ENCODE measurements at regions not wholly inside any gene's neighbourhood (a gene's known extent, or its start where the extent isn't known, plus 50 kb on each side); places are given as distances from the start of the nearest gene placed in this dataset.
A peak's percentile ranks its signal among the peaks of the same experiment; 100 is the strongest.

DNA sequence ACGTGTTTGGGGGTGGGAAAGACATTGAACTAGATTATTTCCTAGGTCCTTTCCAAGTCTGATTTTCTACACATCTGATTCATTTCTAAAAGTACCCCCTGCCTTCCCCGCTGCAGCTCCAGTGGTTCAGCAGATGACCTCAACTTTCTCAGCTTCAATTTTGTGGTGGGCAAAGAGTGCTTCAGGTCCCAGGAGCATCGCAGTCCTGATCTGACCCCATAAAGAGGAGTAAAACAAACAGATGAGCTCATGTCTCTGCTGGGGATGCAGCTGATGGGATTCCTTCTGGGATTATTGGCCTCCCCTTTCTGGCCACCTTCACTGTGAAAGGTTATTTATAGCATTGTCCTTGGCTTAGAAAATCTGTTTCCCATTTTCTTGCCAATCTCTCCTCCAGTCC, 337.0 kb upstream of the PLXNA2 start:
- Mint-ChIP-seq H3K36me3 (ENCODE audit: low read depth) (no peaks in the 10 kb centered on the region), H3K4me1 (no peaks in the 10 kb centered on the region), H3K27ac (no peak overlapping the region), H3K4me3 (no peak overlapping the region), H3K27me3 (no peaks in the 10 kb centered on the region), H3K9me3 (no peaks in the 10 kb centered on the region)
- intact Hi-C loops (cut with micrococcal nuclease) = no loop called here
- no peak for DNase-seq

DNA sequence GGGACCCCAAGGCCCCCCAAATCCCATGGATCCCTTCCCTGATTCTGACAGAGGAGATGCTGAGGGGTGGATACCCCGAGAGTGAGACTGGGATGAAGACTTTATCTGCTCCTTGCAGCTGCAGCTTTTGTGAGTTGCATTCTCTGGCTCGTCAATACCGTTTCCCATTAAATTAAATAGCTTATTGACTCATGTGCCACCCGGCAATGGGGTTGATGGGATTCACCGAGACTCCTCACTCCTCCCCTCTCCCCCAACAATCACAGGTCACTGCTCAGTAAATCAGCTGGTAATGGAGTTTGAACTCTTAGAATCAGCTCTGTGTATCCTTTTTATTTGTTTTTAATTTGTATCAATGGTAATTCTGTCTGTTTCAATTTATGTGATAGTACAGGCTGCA, 337.5 kb upstream of the PLXNA2 start:
- no peak overlapping the region for H3K27ac Mint-ChIP-seq
- intact Hi-C loops (cut with micrococcal nuclease) = no loop called here
- H3K36me3 Mint-ChIP-seq (ENCODE audit: low read depth) = no peaks in the 10 kb centered on the region
- H3K4me3 Mint-ChIP-seq = no peak overlapping the region
- H3K27me3 Mint-ChIP-seq = no peaks in the 10 kb centered on the region
- no peak for DNase-seq
- no peaks in the 10 kb centered on the region for H3K9me3 Mint-ChIP-seq
- H3K4me1 Mint-ChIP-seq = no peaks in the 10 kb centered on the region

DNA sequence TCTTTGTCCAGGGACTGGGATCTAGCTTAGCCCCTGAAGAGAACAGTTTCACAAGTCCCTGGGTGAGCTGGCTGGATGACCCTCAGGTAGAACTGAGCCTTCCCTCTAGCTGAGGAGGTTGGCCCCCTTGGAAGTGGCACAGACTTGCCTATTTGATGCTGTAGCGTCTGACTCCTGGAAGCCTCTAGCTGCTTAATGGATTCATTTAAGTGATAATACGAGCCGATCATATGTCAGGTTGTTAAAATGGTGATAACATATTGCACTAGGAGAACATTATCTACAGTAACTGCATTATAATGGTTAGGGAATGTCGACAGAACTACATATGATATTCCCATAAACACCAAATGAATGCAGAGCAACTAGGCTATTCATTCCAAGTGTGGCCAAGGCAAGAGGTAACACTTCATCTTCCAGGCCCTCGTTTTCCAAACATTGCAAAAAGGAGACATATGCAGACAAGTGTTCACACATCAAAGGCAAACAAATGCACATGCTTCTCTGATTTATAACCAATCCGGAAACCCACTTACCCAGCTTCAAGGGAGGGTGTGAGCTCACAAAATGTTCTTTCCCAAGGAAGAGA, 340.1 kb upstream of the PLXNA2 start:
- H3K27ac Mint-ChIP-seq = no peak overlapping the region
- no peak overlapping the region for H3K4me3 Mint-ChIP-seq
- no peaks in the 10 kb centered on the region for H3K9me3 Mint-ChIP-seq
- H3K27me3 Mint-ChIP-seq = no peaks in the 10 kb centered on the region
- H3K36me3 Mint-ChIP-seq (ENCODE audit: low read depth) = no peaks in the 10 kb centered on the region
- no peak for DNase-seq
- no peaks in the 10 kb centered on the region for H3K4me1 Mint-ChIP-seq
- intact Hi-C loops (cut with micrococcal nuclease) = no loop called here

DNA sequence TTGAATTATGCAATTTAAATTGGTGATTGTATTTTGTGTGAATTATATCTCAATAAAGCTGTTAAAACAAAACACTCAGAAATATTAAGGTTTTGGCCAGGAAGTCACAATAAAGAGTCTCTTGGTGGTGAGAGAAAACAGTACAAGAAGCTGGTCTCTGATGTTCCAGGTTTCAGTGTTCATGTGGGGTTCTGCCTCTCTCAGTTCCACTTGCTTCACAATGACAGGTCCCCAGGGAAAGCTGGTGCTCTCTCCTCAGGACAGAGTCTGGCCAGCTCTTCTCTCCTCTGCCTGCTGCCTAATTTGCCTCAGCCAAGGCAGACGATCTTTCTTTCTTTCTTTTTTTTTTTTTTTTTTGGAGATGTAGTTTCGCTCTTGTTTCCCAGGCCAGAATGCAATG, 342.9 kb upstream of the PLXNA2 start:
- Mint-ChIP-seq H3K27me3 (no peaks in the 10 kb centered on the region), H3K36me3 (ENCODE audit: low read depth) (no peaks in the 10 kb centered on the region), H3K9me3 (no peaks in the 10 kb centered on the region), H3K27ac (no peak overlapping the region), H3K4me1 (no peaks in the 10 kb centered on the region), H3K4me3 (no peak overlapping the region)
- intact Hi-C loops (cut with micrococcal nuclease) = no loop called here
- DNase-seq = no peak

DNA sequence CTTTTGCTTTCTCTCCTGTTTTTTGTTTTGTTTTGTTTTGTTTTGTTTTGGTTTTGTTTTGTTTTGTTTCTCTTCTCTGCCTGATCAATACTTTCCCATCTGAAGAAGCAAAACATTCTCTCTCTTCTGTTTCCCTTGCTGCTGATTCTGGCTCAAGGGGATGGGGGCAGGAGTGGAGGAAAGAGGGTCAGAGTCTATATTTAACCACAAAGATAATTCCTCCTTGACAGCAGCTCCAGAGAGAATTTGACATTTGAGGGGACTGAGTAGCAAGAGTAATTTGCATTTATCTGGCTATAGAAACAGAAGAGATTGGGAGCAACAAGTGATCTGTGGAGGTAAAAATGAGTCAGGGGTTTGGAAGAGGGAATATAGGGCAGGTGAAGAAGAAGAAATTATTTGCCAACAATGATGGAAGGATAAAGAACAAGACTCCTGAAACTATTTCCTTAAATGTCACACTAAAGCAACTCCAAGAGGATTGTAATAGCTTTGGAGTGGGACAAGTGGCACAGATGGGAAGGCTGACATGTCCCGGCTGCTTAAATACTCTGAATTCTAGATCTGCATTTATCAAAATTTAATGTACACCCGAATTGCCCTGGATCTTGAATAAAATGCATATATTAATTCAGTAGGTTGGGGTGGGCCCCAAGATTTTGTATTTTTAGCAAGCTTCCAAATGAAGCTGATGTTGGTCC, 349.3 kb upstream of the PLXNA2 start:
- H3K27me3 Mint-ChIP-seq = peaks cover 7% of the 10 kb centered on the region
- H3K4me3 Mint-ChIP-seq = no peak overlapping the region
- no peaks in the 10 kb centered on the region for H3K4me1 Mint-ChIP-seq
- no peak for DNase-seq
- intact Hi-C loops (cut with micrococcal nuclease) = no loop called here
- no peaks in the 10 kb centered on the region for H3K9me3 Mint-ChIP-seq
- no peaks in the 10 kb centered on the region for H3K36me3 Mint-ChIP-seq (ENCODE audit: low read depth)
- no peak overlapping the region for H3K27ac Mint-ChIP-seq

DNA sequence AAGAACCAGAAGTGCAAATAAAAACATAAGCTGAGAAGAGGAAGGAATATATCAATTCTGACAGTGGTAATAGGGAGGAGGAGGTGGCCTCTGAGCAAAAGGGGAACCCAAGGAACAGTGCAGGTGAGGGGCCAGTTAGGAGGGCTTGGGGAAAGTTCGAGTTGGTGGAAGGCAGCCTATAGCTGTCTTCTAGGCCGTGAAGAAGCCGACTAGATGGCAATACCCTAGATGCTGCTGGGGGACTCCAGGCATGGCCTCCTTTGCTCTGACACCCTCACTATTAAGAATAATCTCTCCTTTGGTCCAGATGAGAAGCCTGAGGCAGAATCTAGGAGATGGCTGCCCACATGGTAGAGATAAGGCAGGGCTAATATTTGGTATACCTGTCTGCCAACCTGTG, 351.1 kb upstream of the PLXNA2 start:
- peaks cover 7% of the 10 kb centered on the region for H3K27me3 Mint-ChIP-seq
- no peaks in the 10 kb centered on the region for H3K9me3 Mint-ChIP-seq
- no peak overlapping the region for H3K4me3 Mint-ChIP-seq
- intact Hi-C loops (cut with micrococcal nuclease) = no loop called here
- no peaks in the 10 kb centered on the region for H3K36me3 Mint-ChIP-seq (ENCODE audit: low read depth)
- DNase-seq = no peak
- H3K27ac Mint-ChIP-seq = no peak overlapping the region
- no peaks in the 10 kb centered on the region for H3K4me1 Mint-ChIP-seq

DNA sequence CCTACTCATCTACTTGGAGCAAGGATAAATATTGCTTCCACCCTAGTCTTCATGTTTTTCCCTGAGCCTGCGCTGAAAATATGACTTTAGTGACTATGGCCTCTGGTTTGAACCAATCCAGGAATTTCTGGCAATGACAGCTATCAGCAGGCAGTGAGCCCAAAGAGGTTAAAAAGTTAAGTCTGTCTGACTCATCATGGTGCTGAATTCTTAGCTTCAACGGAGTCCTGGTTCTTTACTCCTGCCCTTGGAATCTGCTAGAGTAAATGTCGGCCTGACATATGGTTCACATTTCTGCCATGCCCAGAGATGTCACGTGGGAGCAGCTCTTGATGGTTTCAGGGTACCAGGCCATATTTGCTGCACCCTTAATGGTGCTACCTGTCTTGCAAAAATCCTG, 351.6 kb upstream of the PLXNA2 start:
- Mint-ChIP-seq H3K4me3 (no peak overlapping the region), H3K27me3 (peaks cover 7% of the 10 kb centered on the region), H3K4me1 (no peaks in the 10 kb centered on the region), H3K36me3 (ENCODE audit: low read depth) (no peaks in the 10 kb centered on the region), H3K27ac (no peak overlapping the region), H3K9me3 (no peaks in the 10 kb centered on the region)
- DNase-seq = no peak
- intact Hi-C loops (cut with micrococcal nuclease) = no loop called here

DNA sequence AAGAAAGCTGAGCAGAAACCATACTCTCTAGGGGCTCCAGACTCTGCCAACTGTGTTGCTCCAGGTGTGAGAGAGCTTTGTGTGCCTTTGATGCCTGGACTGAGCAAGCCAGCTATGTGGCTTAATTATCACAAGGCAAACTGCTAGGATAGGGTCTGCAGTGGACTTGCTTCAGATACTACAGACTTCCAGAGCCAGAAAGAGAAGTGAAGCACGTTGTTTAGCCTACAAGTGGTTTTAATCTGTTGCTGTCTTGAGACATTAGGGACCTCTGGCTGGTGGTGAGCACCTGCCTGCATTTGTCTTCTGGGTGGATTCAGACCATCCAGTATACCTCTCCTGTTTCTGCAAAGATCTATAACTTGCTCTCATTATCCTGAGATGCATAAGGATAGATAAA, 353.4 kb upstream of the PLXNA2 start:
- no peaks in the 10 kb centered on the region for H3K36me3 Mint-ChIP-seq (ENCODE audit: low read depth)
- DNase-seq = no peak
- intact Hi-C loops (cut with micrococcal nuclease) = no loop called here
- no peaks in the 10 kb centered on the region for H3K9me3 Mint-ChIP-seq
- H3K4me3 Mint-ChIP-seq = no peak overlapping the region
- no peaks in the 10 kb centered on the region for H3K4me1 Mint-ChIP-seq
- peaks cover 7% of the 10 kb centered on the region for H3K27me3 Mint-ChIP-seq
- H3K27ac Mint-ChIP-seq = no peak overlapping the region

DNA sequence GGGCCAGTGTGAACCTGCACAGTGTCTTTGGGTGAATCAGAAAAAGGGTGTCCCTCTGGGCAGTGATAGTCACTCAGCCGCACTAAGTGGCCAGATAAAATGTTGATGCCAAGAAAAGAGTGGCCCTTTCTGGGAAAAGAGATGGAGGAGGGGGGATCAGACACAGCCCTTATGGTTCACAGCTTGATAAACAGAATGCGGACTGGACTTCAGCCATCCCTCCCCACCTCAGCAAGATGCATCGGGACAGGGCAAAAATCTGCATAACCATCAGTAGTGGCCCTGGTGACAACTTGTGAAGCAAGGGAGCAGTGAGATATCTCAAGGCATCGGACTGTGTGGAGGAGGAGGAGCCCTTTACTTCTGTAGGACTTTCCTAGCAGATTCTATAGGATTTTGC, 353.8 kb upstream of the PLXNA2 start:
- H3K9me3 Mint-ChIP-seq = no peaks in the 10 kb centered on the region
- no peak overlapping the region for H3K4me3 Mint-ChIP-seq
- DNase-seq = no peak
- H3K36me3 Mint-ChIP-seq (ENCODE audit: low read depth) = no peaks in the 10 kb centered on the region
- no peak overlapping the region for H3K27ac Mint-ChIP-seq
- no peaks in the 10 kb centered on the region for H3K4me1 Mint-ChIP-seq
- peaks cover 5% of the 10 kb centered on the region for H3K27me3 Mint-ChIP-seq
- intact Hi-C loops (cut with micrococcal nuclease) = no loop called here

DNA sequence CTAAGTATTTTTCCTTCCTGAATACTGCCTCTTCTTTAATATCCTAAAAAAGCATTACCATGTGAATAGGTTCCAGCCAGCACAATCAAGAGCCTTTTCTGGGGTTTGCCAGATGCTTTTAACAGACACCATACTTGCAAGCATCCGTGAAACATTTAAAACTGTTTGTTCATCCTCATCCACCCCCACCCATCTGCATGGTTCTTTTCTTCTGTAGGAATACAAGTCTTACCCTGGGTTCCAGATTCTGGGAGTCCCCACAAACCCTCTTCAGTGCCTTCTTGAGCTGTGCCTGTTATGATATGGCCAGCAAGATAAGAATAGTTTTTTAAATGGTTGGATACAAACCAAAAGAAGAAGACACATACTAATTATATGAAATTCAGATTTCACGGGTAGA, 354.9 kb upstream of the PLXNA2 start:
- Mint-ChIP-seq H3K9me3 (no peaks in the 10 kb centered on the region), H3K27me3 (peaks cover under 1% of the 10 kb centered on the region), H3K4me1 (peaks cover 2% of the 10 kb centered on the region), H3K36me3 (ENCODE audit: low read depth) (no peaks in the 10 kb centered on the region), H3K4me3 (no peak overlapping the region), H3K27ac (no peak overlapping the region)
- DNase-seq = no peak
- intact Hi-C loops (cut with micrococcal nuclease) = no loop called here

DNA sequence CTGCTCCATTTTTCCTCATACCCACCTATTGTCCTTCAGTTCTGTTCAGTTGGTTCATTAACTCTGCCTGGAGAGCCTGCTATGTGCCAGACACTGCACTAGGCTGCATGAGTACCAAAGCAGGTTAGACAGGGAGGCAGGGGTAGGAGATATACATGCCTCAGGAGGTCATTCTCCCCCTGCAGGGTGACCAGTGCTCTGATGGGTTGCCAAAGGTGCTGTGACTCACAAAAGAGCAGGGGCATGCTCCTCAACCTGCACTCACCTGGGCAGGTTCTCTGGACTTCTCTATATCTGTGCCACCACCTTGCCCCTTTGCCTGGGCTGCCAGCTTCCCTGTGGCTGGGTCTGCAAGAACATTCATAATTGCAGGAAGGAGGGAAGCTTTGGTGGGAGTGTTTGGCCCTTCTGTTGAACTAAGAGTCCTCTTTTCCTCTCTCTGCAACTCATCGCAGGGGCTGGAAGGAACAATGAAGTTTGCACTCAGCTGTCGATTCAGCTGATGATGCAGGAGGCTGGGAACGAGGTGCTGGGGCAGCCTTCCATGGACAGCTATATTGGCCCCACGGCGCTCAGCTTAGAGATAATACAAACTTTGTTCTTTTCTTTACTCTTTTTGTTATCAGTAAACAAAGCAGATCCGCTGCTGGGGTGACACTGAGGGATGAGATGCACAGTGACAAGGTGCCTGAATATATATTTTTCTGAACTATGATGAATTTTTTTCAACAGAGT, 356.4 kb upstream of the PLXNA2 start:
- DNase-seq = no peak
- Mint-ChIP-seq H3K36me3 (ENCODE audit: low read depth) (no peaks in the 10 kb centered on the region), H3K27ac (no peak overlapping the region), H3K4me1 (peaks cover 5% of the 10 kb centered on the region), H3K4me3 (no peak overlapping the region), H3K9me3 (no peaks in the 10 kb centered on the region), H3K27me3 (no peaks in the 10 kb centered on the region)
- intact Hi-C loops (cut with micrococcal nuclease) = no loop called here

DNA sequence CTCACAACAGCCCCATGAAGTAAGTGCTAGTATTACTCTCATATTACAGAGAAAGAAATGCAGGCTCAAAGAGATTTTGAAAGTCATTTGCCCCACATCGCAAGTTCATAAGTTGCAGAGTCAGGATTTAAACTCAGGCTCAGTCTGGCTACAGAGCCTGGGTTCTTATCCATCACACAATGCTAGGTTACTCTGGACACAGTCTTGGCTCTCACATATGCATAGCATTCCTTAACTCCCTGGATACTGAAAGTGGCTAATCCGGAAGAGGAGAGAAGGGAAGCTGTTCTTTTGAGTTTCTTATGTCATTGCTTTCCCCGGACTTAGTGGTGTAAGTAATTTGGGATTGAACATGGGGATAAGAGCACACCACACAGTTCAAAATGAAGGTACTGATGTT, 357.4 kb upstream of the PLXNA2 start:
- Mint-ChIP-seq H3K27ac (no peak overlapping the region), H3K4me1 (peaks cover 5% of the 10 kb centered on the region), H3K9me3 (no peaks in the 10 kb centered on the region), H3K36me3 (ENCODE audit: low read depth) (no peaks in the 10 kb centered on the region), H3K4me3 (no peak overlapping the region), H3K27me3 (no peaks in the 10 kb centered on the region)
- intact Hi-C loops (cut with micrococcal nuclease) = no loop called here
- DNase-seq = no peak

DNA sequence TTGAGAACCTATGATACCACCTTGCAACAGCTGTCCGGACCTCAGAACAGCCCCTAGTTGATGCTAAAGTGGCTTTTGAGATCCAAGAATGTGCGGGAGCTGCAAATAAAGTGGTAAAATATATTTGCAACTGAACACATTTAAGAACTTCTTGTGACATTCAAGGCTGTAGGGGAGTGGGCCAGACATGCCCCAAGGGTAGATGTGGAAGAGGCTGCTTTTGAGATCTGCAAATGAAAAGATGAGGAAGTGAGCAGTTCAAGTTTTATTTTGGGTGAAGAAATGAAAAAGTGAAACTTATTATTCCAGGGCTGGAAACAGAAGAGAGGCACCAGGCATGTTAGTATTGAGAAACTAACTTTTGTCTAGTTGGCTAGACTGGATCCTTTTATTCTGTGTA, 359.5 kb upstream of the PLXNA2 start:
- no peaks in the 10 kb centered on the region for H3K36me3 Mint-ChIP-seq (ENCODE audit: low read depth)
- no peak overlapping the region for H3K4me3 Mint-ChIP-seq
- intact Hi-C loops (cut with micrococcal nuclease) = no loop called here
- no peaks in the 10 kb centered on the region for H3K27me3 Mint-ChIP-seq
- no peak for DNase-seq
- H3K27ac Mint-ChIP-seq = no peak overlapping the region
- H3K4me1 Mint-ChIP-seq = peaks cover 5% of the 10 kb centered on the region
- H3K9me3 Mint-ChIP-seq = no peaks in the 10 kb centered on the region

DNA sequence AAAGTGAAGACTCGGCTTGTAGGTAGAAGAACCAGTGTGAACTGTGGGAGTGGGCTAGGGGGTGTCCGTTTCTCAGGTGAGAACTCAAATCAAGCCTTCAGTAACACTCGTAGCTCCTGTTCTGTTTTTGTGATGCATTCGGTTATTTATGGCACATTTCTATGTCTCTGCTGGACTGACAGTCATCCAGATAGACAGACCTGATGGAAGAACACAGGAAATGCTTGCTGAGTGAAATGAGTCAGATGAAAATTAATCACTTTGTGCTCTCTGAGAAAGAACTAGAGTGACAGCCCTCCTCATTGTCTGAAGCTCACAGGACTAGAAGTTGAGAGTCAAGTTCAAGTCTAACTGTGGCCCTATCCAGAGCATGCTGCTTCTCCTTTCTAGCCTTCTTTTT, 360.1 kb upstream of the PLXNA2 start:
- H3K4me3 Mint-ChIP-seq = no peak overlapping the region
- H3K4me1 Mint-ChIP-seq = peaks cover 5% of the 10 kb centered on the region
- no peaks in the 10 kb centered on the region for H3K9me3 Mint-ChIP-seq
- no peaks in the 10 kb centered on the region for H3K36me3 Mint-ChIP-seq (ENCODE audit: low read depth)
- H3K27me3 Mint-ChIP-seq = no peaks in the 10 kb centered on the region
- H3K27ac Mint-ChIP-seq = peak overlapping the region; percentile 17
- no peak for DNase-seq
- intact Hi-C loops (cut with micrococcal nuclease) = no loop called here

Data from activated CD4-positive, alpha-beta T cell treated with anti-CD3 and anti-CD28 coated beads, Interleukin-2, amount 10 ng/mL, durations not matched to agents 24 days and 14 days (primary cell).